ENCODE measurements at regions not wholly inside any gene's neighbourhood (a gene's known extent, or its start where the extent isn't known, plus 50 kb on each side); places are given as distances from the start of the nearest gene placed in this dataset.
A peak's percentile ranks its signal among the peaks of the same experiment; 100 is the strongest.
"Not testable (repeated sequence)": the region's sequence is repeated elsewhere in the genome, so short reads cannot be mapped to it uniquely, and the experiment has no call there.

DNA sequence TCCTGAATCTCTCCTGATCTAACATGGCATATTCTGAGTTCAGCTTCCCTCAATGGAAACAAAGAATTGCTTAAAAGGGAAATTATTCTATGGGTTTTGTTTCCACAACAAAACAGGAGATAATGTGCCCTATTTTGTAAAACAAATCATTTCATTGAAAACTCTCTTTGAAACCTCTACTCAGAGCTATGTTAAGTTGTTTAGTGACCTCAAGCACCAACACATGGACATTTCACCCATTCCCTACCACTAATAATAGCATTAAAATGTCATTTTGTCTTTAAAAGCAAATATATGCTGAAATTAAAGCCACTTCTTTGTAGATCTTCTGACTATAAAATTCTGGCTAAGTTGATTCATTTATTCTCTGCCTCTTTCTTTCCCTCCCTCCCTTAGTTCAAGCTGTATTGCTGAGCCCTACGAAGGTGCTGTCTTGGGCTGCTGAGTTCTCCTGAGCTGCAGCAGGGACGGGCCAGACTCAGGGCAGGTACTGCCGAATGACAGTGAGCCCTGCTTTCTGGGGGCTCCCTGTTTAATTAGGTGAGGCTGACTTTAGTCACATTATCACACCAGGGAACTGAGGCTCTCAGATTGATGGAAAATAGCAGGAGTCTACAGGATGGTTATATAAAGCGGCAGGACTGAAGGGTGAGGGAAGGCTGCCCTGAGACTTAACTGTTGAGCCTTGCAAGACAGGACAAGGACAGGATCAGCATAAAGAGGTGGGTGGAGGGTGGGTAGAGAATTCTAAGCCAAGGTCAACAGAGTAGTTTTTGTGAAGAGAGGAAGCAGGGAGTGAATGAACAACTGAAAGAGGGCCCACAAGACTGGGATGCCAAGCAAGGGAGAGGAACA, 1685.1 kb downstream of the SPATA31A7 start:
- DNase-seq; H3K27ac ChIP-seq; H3K27me3 ChIP-seq (ENCODE audit: low read depth); H3K4me3 ChIP-seq; H3K4me1 ChIP-seq; intact Hi-C loops (cut with DNase I); H3K36me3 ChIP-seq; H3K9me3 ChIP-seq: not testable (repeated sequence)
- peak; percentile 42 for ATAC-seq

DNA sequence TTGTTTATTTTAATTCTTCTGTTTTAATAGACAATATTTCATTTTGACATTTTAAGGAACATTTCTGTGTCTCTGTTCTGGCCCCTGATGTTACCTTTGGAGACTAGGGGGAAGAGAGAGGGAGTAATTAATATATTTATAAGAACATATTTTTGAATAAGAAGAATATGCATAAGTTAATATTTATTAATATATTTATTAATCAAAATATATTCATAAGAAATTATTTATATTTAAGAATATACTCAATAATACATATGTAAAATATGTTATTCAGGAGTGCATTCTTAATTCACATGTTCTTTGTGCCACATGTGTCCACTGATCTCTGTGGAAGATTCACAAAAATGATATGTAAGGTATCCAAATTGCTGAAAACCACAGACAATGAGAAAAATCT, 1687.7 kb downstream of the SPATA31A7 start:
- H3K27me3 ChIP-seq (ENCODE audit: low read depth); H3K36me3 ChIP-seq; H3K27ac ChIP-seq; H3K4me1 ChIP-seq; H3K4me3 ChIP-seq; H3K9me3 ChIP-seq; ATAC-seq; intact Hi-C loops (cut with DNase I); DNase-seq: not testable (repeated sequence)

DNA sequence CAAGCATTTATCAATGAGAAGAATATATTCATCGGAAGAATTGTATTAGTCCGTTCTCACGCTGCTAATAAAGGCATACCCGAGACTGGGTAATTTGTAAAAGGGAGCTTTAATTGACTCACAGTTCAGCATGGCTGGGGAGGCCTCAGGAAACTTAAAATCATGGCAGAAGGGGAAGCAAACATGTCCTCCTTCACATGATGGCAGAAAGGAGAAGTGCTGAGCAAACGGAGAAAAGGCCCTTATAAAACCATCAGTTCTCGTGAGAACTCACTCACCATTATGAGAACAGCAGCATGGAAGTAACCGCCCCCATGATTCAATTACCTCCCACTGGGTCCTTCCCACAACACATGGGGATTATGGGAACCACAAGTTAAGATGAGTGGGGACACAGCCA, 1688.2 kb downstream of the SPATA31A7 start:
- H3K9me3 ChIP-seq; H3K27me3 ChIP-seq (ENCODE audit: low read depth); H3K27ac ChIP-seq; intact Hi-C loops (cut with DNase I); H3K36me3 ChIP-seq; H3K4me3 ChIP-seq; H3K4me1 ChIP-seq; ATAC-seq; DNase-seq: not testable (repeated sequence)

DNA sequence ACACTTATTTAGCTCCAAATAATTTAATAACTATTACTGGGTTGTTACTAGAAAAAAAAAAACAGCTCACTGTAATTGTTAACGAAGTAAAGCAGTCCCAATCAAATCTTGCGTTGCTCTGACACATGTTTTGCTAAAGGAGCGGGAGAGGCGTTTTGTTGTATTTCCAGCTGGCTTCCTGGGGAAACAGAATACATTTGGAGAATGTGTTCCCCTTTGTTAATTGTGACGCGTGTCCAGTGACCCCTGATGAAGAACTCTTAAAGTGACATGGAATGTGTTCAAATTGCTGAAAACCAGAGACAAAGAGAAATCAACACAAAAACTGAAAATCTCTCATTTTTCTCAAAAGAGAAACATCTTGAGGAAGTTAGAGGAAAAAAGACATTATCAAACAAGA, 1690.6 kb downstream of the SPATA31A7 start:
- H3K27ac ChIP-seq; H3K9me3 ChIP-seq; ATAC-seq; H3K36me3 ChIP-seq; DNase-seq; H3K27me3 ChIP-seq (ENCODE audit: low read depth); intact Hi-C loops (cut with DNase I); H3K4me3 ChIP-seq; H3K4me1 ChIP-seq: not testable (repeated sequence)

DNA sequence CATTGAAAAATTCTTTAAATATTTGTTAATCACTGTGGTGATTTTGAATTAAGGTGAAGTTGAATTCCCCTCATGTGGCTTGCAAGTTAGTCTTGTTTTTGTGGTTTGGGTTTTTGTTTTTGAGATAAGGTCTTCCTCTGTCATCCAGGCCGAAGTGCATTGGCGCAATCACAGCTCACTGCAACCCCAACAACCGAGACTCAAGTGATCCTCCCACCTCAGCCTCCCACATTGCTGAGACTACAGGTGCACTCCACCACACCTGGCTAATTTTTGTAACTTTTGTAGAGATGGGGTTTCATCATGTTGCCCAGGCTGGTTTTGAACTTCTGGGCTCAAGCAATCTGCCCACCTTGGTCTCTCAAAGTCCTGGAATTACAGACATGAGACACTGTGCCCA, 1691.1 kb downstream of the SPATA31A7 start:
- intact Hi-C loops (cut with DNase I); H3K36me3 ChIP-seq; H3K27me3 ChIP-seq (ENCODE audit: low read depth); H3K9me3 ChIP-seq; ATAC-seq; H3K4me3 ChIP-seq; H3K4me1 ChIP-seq; H3K27ac ChIP-seq: not testable (repeated sequence)
- peak; percentile 36 for DNase-seq

DNA sequence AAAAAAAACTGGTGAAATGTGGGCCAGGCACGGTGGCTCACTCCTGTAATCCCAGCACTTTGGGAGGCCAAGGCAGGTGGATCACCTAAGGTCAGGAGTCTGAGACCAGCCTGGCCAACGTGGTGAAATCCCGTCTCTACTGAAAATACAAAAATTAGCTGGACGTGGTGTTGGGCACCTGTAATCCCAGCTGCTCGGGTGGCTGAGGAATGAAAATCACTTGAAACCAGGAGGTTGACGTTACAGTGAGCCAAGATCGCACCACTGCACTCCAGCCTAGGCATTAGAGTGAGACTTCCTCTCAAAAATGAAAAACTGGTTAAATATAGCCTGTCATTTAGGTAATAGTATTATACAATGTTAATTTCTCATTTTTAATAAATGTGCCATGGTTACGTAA, 1692.0 kb downstream of the SPATA31A7 start:
- ATAC-seq; DNase-seq; H3K27ac ChIP-seq; intact Hi-C loops (cut with DNase I); H3K36me3 ChIP-seq; H3K27me3 ChIP-seq (ENCODE audit: low read depth); H3K4me3 ChIP-seq; H3K9me3 ChIP-seq; H3K4me1 ChIP-seq: not testable (repeated sequence)

DNA sequence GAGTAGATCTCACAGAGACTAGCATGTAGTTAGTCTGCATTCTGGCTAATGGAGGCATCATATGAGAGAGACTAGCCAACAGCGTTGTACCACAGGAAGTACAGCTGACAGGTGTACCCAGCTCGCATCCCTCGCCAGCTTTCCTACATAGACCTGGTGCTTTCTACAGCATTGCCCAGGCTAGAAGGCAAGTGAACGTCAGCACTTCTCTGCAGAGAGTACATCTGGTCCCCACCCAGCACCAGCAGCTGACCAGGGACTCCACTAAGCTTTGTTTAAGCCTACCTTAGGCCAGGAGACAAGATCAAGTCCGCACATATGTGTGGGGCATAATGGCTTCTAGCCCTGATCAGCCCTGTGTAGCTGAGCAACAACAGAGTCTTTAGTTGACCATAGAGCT, 1692.9 kb downstream of the SPATA31A7 start:
- H3K9me3 ChIP-seq; DNase-seq; intact Hi-C loops (cut with DNase I); H3K4me1 ChIP-seq; H3K27ac ChIP-seq; H3K4me3 ChIP-seq; ATAC-seq; H3K36me3 ChIP-seq; H3K27me3 ChIP-seq (ENCODE audit: low read depth): not testable (repeated sequence)

DNA sequence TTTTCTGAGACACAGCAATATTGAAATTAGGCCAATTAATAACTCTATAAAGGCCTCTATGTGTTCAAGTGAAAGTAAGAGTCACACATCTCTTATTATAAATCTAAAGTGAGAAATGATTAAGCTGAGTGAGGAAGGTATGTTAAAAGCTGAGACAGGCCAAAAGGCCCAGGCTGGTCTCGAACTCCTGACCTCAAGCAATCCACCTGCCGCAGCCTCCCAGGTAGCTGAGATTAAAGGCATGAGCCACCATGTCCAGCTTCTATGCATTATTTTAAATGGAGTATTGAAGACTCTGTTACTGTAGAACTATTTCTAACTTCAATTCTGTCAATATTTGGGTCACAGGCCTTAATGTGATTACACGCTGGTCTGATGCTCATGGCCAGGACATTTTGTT, 1706.9 kb downstream of the SPATA31A7 start:
- H3K4me1 ChIP-seq; H3K9me3 ChIP-seq; H3K36me3 ChIP-seq; intact Hi-C loops (cut with DNase I); H3K4me3 ChIP-seq; ATAC-seq; H3K27ac ChIP-seq; H3K27me3 ChIP-seq (ENCODE audit: low read depth); DNase-seq: not testable (repeated sequence)

DNA sequence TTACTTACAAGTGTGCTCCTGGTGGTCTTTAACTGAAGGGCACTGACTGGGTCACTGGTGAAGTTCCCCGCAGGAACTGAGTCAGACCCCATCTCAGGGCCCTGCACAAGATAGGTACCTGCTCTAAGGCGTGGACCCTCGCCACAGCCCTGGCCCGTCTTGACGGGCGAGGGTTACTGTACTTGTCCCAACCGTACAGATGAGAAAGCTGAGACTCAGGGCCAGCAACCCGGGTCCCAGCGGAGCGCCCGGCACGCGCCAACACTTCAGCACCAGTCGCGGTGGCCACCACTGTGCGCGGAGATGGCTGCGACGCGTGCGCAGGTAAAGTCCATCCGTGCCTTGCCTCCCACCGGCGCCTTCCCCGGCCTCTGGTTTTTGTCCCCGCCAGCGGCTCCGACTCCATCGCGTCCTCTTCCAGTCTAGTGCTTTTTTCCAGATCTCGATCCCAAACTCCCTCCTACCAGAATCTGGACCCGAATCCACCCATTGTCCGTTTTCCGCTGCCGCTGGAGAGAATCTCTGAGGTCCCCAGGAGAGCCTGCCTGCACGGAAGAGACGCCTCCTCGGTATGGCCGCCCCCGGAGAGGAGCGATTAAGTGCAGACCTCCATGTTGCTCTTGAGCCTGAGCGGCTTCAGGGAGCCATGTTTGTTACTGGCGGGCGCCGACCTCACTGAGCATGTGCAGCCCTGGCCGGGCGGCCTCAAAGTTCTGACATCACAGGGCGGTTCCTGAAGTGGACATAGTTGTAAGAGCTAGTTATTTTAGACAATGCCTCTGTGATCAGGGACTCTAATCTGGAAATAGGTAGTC, 1707.8 kb downstream of the SPATA31A7 start:
- H3K27ac ChIP-seq = peak overlapping the region; percentile 49
- DNase-seq = peak; percentile 61
- H3K9me3 ChIP-seq; H3K27me3 ChIP-seq (ENCODE audit: low read depth); intact Hi-C loops (cut with DNase I); H3K36me3 ChIP-seq; H3K4me1 ChIP-seq; ATAC-seq: not testable (repeated sequence)
- H3K4me3 ChIP-seq = peak overlapping the region; percentile 35

DNA sequence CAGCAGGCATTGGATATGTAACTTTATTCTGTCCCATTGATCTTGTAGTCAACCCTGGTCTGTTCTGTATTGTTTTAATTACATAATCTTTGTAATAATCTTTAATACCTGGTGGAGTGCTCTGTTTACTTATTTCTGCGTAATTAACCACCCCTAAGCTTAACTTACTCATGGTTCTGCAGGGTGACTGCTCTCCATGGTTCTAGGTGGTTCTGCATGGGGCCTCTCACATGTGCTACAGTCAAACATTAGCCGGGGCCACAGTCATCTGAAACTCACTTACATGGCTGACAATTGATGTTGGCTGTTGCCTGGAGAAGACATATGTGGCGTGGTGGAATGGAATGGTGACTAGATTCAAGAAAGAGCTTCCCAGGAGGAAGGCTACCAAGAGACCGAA, 1709.8 kb downstream of the SPATA31A7 start:
- H3K4me1 ChIP-seq; H3K4me3 ChIP-seq; DNase-seq; H3K27ac ChIP-seq; H3K36me3 ChIP-seq; intact Hi-C loops (cut with DNase I); H3K9me3 ChIP-seq; ATAC-seq; H3K27me3 ChIP-seq (ENCODE audit: low read depth): not testable (repeated sequence)

DNA sequence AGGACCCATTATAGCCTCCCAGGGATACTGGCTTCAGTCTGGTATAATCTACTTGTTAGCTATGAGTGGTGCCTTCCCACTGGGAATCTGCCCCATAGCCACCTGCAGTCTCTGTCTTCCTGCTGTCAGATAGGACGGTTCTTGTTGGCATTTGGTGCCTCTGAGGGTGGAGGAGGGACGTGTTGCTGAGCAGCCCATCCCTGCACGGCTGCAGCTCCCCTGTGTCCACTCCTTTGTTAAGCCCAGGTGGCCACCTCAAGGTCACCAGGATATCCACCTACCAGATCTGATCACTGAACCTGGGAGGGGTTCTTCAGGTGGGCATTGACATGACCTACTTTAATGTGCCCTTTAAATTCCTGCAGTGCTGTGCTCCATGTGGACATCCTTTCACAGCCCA, 1714.2 kb downstream of the SPATA31A7 start:
- H3K36me3 ChIP-seq; H3K9me3 ChIP-seq; H3K27me3 ChIP-seq (ENCODE audit: low read depth); H3K4me3 ChIP-seq; intact Hi-C loops (cut with DNase I); ATAC-seq; DNase-seq; H3K27ac ChIP-seq; H3K4me1 ChIP-seq: not testable (repeated sequence)

DNA sequence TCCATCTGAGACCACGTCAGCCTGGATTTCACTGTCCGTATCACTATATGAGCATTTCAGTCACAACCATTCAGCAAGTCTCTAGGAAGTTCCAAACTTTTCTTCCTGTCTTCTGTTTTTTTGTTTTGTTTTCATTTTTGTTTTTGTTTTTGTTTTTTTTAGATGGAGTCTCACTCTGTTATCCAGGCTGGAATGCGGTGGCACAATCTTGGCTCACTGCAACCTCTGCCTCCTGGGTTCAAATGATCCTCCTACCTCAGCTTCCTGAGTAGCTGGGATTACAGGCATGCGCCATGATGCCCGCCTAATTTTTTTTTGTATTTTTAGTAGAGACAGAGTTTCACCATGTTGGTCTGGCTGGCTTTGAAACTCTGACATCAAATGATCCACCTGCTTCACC, 1715.9 kb downstream of the SPATA31A7 start:
- not testable (repeated sequence) for H3K27ac ChIP-seq, DNase-seq

DNA sequence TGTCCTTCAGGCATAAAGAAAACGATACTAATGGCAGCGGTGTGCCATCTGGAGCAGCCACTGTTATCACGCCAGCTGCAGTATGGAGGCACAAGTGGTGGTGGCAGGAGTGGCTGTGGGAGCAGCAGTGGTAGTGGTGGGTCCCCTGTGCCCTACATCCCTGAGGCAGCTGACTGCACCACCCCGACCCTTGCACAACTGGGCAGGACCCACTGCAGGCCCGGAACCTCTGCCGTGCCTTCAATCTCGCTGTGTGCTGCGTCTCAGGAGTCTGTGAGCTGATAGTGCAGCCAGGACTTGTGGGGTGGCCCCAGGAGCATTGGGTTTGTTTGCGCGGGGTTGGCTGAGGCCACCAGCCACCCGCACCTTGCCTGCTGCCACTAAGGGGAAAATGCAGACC, 1718.0 kb downstream of the SPATA31A7 start:
- DNase-seq; H3K9me3 ChIP-seq; H3K4me3 ChIP-seq; intact Hi-C loops (cut with DNase I); ATAC-seq; H3K4me1 ChIP-seq; H3K27ac ChIP-seq; H3K27me3 ChIP-seq (ENCODE audit: low read depth); H3K36me3 ChIP-seq: not testable (repeated sequence)

More for the DNA sequence above, 1715.9 kb downstream of the SPATA31A7 start:
- H3K27me3 ChIP-seq (ENCODE audit: low read depth); H3K36me3 ChIP-seq; H3K4me1 ChIP-seq; intact Hi-C loops (cut with DNase I); H3K4me3 ChIP-seq; ATAC-seq; H3K9me3 ChIP-seq: not testable (repeated sequence)

DNA sequence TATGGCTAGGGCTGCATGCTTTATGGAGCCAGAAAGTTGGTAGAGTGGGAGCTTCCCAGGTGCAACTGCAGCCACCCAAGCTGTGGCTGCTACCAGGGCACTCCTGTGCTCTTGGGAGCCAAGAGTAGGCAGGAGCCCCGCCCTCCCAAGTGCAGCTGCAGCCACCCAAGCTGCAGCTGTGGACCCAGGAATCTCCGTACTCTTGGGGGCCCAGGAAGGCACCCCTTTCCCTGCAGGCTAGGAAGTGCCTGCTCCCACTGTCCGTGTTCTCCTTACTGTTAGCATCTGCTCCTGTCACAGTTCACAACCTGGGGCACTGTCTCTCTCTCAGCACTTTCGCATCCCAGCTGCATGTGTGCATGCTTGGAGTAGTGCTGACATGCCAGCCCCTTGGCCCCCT, 1718.4 kb downstream of the SPATA31A7 start:
- DNase-seq; H3K27me3 ChIP-seq (ENCODE audit: low read depth); H3K4me1 ChIP-seq; H3K36me3 ChIP-seq; H3K27ac ChIP-seq; H3K9me3 ChIP-seq; ATAC-seq; intact Hi-C loops (cut with DNase I); H3K4me3 ChIP-seq: not testable (repeated sequence)

Measured in lower lobe of right lung (tissue), 2 donors.